Jurkat, Clone E6-1 (cell line): ENCODE measurements at regions not wholly inside any gene's neighbourhood (a gene's known extent, or its start where the extent isn't known, plus 50 kb on each side); places are given as distances from the start of the nearest gene placed in this dataset.

Source experiments
- DNase-seq: peaks from one replicate; pipeline ENCODE4 v3.0.0-alpha.2; 2011; ENCODE audit warnings: low read depth, low spot score
- H3K4me3 ChIP-seq: 2 replicates; pipeline ENCODE4 v1.5.1; 2011; ENCODE audit warnings: mild to moderate bottlenecking, low read length, control low read depth, moderate library complexity

DNA sequence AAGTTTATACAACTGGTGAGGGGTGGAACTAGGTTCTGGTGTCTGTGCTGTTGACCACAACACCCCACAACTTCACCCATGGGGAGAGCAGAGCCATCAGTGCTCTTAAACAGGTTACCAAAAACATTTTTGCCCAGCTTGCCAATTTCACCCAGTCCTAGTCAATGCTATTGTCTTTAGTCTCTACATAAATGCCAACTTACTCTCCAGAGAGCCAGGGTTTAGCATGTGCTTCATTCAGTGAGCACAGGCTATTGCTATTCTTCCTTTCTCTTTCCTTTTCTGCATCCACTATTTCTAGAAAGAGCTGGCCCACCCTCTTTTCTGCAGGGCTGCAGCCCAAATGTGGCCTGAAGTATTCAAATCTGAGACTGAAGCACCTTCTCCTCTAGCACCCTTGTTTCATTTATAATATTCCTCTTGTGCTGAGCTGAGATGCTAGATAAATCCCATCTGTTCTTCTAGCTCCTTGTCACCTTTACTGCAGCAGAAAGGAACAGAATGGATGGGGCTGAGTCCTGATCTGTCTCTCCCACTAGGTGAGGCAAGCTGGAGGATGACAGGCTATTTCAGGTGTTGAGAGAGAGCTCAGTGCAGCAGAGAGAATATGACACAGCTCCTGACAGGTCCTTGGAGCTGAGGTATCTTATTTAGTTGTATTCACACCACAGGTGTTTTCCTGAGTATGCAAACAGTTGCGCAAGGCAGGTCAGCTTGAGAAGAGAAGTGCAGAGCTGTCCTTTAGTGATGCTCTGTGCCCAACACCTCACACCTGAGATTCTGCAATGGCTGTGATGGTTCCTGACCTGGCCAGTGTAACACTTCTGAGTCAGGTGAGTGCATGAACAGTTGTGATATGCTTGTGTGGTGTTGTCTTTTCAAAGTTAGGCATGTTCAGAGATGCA is 819.2 kb downstream of the CCSER2 start:
- DNase-seq: no peak
- no peak overlapping the region for H3K4me3 ChIP-seq

DNA sequence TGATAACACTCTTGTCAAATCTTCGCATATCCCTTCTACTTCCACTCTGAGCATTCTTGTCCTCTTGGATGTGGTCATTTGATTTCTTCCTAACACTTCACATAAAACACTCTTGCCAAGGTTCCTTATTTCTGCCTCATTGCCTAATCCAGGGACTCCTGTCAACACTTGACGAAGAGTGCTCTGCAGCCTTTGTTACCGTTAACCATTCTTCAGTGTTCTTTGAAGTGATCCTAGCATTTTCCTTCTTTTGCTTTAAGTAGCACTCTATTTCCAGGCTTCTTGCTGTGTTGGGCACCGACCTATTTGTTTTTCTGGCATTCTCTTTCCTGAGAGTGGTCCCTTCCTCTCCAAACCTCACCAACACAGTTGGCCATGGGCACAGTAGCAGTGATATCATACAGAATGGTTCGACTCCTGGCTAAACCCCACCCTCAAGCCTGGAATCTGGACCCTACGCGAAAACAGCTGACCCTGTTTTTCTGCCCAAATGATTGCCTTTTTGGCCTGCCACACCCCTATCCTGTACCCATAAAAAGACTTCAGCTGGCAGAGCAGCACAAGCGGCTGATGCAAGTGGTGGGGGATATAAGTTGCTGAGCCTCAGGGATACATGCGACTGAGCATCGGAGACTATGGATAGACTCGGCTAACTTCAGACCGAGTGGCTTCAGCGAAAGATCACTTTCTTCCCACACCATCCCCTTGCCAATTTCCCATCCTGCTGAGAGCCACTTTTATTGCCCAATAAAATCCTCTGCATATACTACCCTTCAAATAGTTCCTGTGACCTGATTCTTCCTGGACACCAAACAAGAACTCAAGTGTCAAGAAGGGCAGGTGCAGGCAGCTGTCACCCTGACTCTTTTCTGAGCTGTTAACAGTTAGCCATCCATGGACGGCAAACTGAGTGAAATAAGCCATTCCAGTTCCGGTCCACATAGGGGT is 820.6 kb downstream of the CCSER2 start:
- DNase-seq: no peak
- H3K4me3 ChIP-seq: no peak overlapping the region

DNA sequence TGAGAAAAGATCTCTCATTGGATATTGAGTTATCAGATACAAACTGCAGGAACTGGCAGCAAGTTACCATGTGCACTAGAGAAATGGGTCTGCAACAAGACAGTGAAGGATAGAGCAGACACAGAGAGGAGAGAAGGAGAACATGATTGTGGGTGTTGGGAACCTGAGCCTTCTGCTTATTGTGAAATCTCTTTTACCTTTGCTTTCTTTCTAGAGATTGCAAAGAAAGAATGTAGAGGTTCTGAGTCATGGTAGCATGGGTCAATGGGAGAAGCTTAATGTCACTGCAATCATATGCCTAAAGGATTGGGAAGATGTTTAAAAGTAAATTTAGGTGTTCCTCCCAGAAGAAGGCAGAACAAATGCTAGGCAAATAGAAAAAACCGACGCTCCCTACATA is 821.4 kb downstream of the CCSER2 start:
- H3K4me3 ChIP-seq: no peak overlapping the region
- DNase-seq: no peak

DNA sequence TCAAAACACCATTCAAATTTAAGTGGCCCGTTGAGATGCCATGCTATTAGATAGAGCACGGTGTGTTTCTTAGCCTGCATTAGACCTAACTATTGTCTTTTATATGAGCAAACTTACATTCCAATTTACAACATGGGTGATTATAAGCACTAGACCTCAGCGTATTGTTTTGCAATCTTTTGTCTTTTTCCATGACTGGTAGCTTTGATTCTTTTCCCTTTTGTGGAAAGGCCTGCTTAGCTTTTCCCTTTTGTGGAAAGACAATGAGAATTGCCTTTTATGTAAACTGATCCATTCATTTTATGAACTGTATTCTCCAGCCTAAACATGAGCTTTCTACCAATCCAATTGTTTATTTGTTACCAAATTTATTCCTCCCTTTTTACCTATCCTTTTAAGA is 823.1 kb downstream of the CCSER2 start:
- no peak for DNase-seq
- H3K4me3 ChIP-seq: no peak overlapping the region

DNA sequence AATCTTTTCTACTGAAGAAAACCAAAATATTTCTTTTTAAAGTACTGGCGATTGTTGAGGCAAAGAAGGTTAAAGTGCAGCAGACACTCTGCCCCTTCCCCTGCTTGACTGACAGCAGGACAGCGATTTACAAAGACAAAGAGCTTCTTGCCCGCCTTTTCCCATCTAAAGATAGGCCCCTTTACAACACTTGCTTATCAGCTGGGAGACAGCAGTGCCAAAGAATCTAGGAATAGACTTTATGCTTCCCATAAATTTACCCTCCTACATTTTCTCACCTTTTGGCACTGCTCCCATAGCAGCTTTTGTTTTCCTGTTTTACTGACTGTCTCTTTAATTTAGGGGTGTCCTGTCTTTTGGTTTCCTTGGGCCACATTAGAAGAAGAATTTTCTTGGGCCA is 824.1 kb downstream of the CCSER2 start:
- DNase-seq: no peak
- no peak overlapping the region for H3K4me3 ChIP-seq

DNA sequence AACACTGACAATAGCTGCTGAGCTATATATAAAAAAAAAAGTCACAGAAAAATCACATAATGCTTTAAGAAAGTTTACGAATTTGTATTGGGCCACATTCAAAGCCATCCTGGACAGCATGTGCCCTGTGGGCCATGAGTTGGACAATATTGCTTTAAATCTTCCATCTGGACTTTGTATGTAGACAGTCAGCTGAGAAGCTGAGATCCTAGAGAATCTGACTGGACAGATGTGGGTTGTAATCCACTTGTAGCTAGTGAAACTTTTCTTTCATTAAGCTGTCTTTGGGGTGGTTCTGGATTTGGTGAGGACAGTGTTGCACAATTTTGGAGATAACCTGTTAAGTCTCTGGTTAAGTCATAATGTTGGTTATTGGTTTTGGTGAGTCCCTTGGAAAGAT is 824.5 kb downstream of the CCSER2 start:
- H3K4me3 ChIP-seq: no peak overlapping the region
- DNase-seq: no peak

DNA sequence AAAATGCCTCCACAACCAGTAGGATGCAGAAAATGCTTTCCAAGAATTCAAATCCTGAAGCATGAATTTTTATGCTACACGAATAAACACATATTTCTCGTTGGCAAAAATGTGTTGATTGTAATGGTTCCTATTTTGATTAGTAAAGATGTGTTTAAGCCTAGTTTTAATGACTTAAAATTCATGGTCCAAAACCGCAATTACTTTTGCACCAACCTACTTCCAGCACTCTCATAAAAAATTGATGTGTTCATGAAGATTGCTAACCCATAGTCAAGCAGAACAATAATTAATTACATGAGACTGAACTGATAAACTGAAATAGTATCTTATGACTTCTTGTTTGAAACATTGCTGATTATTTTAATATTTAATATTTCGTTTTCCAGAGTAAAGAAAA is 828.8 kb downstream of the CCSER2 start:
- H3K4me3 ChIP-seq: no peak overlapping the region
- no peak for DNase-seq

DNA sequence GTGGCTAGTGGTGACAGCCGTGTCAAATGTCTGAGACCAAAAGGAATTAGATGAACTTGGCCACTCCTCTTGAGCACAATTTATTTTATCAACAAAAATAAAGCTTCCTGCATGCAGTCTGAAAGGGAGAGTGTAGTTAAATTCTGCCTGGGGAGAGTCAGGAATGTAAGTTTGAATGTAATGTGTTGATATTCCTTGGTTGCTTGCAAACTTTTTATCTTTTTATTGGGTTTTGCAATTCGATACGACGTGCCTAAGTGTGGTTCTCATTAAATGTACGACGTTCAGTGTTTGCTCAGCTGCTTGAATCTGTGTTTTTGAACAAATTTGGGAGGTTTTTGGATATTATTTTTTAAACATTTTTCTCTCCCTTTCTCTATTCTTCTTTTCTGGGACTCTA is 839.9 kb downstream of the CCSER2 start:
- DNase-seq: no peak
- no peak overlapping the region for H3K4me3 ChIP-seq

DNA sequence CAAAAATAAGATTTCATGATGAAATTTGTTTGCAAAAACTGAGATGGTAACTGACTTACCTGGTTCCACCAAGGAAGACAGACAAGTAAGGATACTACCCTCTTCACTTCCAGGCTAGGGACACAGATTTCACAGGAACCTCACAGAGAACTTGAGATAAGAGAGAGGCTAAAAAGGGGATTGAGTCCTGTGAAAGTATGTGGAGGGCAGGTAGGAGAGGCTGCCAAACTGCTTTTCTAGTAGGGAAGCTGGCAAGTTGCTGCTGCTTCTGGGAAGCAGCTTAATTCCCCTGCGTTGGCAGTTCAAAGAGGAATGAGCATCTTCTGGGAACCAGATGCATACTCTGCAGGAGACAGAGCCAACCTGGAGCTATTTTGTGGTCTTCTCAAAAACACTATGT is 841.6 kb downstream of the CCSER2 start:
- no peak overlapping the region for H3K4me3 ChIP-seq
- DNase-seq: no peak

DNA sequence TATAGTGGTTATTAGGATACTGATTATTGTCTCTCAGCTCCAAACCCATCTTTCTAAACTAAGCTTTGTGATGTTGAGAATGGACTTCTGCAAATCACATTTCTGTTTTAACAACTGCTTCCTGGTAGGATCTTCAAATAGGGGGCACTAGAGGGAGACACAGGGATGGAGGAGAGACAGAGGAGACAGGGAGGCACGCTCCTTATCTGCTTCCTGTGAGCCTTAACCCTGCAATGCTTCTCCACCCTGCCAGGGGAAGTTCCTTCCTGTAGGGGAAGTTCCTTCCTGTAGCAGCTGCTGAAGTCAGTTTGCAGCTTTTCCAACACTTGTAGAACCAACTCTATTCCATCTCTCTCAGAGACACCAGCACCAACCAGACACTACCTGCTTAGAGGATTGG is 847.2 kb downstream of the CCSER2 start:
- H3K4me3 ChIP-seq: no peak overlapping the region
- DNase-seq: peak; percentile 3

DNA sequence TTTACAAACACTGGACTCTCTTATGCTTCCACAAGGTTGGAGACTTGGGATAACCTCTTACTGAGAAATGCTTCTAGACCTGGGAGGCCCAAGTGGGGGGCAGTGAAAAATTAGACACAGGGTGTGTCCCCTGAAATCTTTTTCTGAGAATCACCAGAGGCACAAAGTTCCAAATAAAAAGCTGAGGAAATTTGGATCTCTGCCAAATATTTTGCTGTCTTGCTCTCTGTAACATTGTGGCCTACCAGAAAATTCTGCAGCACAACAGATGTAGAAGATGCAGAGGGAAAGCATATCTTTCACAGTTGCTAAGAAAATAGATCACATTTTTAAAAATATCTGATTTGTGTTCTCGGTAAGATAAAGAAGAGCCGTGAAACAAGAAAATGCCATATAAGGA is 849.4 kb downstream of the CCSER2 start:
- DNase-seq: no peak
- no peak overlapping the region for H3K4me3 ChIP-seq

DNA sequence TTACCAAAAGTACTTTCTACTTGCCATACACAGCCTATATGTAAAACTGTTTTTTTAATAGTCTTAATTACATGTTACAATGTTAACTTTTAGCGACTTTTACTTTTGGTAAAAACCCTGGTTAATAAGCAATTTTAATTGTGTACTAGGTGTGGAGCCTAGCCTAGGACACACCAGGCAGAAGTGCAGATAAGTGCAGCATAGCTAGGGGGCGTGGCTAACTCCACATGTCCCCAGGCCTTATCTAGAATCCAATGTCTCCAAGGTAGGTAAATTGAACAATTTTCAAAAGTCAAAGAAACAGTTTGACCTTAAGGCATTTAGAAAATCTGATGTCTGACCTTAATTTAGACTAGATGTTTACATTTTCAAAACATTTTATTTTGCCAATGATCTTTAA is 858.7 kb downstream of the CCSER2 start:
- H3K4me3 ChIP-seq: no peak overlapping the region
- DNase-seq: peak; percentile 7

DNA sequence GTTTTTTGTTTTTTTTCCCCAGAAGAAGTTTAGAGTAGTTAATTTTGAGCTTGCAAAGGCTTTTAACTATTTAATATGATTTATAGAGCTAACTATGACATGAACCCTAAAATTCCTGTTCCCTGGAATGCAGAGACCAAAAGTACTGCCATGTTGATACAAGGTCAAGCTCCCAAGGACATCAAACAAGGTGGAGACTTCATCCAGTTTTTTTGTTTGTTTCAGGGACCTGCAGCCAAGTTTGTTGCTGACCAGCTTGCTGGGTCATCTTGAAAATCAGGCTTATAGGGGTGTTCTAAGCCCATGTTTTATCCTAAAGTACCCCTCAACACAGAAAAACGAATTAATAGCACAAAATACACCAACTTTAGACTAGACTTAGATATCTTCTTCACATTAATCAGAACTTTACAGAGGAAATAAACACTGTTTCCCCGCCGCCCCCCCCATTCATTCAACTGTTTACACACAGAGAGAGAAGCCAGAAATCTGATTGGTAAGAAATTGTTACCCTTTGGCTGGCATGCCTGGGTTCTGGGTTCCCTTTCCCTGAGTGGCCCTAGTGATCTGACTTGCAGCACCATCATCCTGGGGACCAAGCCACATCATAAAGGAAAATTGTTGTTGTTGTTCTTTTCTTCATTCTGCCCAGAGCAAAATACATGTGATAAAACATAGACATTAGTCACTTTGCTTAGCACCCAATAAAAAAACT is 860.5 kb downstream of the CCSER2 start:
- no peak overlapping the region for H3K4me3 ChIP-seq
- no peak for DNase-seq

DNA sequence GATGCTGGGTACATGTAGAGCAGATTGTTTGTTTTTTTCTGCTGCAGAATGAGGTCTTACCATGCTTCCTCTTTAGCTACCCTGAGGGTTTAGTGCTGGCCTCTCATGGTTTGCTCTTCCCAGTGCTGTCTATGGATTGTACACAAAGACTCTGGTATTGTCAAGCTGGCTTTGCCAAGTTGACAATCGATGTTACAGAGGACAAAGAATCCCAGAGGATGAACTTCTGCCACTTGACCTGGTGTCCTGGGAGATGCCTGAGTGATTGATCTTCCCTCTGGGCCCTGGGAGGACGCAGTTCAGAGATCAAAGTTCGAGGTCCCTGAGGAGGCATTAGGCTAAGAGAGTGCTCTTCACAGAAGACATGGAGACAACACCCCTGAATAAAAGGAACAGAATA is 865.4 kb downstream of the CCSER2 start:
- no peak overlapping the region for H3K4me3 ChIP-seq
- no peak for DNase-seq

DNA sequence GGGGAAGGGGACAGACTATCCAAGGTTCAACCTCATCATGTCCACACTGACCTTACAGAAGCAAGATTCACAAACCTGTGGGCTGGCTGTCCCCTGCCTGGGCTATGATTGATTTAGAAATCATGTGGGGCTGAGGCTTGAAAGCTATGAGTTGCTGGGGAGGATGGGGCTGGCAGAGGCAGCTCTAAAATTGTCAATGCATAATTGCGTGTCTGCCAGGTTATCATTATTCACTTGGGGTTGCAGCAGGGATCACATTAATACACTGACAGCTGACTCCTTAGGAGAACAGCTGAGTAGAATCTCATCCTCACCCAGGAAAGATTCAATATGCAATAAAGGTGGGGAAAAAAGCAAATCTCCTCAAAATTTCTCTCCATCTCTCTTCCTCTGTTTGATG is 866.3 kb downstream of the CCSER2 start:
- no peak overlapping the region for H3K4me3 ChIP-seq
- no peak for DNase-seq

DNA sequence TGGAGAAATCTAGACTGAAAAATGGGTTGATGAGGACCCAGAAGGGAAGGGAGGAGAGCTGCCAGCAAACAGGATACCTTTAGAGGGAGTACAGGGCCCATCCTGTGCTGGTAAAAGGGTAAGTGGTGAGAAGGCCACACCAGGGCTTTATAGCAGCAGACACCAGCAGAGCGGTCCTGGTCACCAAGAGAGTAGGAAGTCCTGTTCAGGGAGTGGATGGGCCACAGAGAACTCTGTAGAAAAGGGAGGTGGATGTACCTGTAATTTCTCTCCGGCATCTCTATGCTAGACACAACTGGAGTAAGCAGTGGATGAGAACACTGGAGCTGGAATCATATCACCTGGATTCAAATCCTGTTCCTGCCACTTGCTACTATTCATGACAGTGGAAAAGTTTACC is 867.2 kb downstream of the CCSER2 start:
- H3K4me3 ChIP-seq: no peak overlapping the region
- no peak for DNase-seq

DNA sequence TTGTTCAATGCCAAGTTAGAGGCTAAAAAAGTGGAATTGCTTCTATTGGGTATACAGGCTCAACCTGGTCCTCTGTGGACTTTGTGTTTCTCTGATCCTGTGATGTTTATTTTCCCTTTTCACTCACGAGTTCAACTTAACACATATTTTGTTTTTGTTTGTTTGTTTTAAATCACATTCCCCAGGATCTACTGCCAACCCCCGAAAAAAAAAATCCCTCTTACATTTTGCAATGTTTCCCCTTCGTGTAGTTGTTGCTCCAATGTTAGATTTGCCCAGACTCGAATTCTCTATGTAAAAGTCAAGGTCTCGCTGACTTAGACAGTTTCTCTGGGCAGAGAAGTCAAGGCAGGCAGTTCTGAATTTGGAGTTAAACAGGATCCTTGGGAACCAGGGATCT is 876.4 kb downstream of the CCSER2 start:
- no peak for DNase-seq
- no peak overlapping the region for H3K4me3 ChIP-seq

DNA sequence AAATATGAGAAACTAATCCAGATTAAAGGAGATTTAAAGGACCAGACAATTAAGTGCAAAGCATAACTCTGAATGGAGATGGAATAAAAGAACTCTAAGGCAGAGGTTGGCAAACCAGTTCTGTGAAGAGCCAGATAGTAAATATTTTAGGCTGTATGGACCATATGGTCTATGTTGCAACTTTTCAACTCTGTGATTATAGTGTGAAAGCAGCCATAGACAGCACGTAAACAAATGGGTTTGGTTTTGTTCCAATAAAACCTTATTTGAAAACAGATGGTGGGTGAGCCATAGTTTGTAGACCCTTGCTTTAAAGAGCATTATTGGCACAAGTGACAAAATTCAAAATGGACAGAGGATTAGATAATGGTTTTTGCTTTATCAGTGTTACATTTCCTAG is 884.1 kb downstream of the CCSER2 start:
- no peak for DNase-seq
- no peak overlapping the region for H3K4me3 ChIP-seq

DNA sequence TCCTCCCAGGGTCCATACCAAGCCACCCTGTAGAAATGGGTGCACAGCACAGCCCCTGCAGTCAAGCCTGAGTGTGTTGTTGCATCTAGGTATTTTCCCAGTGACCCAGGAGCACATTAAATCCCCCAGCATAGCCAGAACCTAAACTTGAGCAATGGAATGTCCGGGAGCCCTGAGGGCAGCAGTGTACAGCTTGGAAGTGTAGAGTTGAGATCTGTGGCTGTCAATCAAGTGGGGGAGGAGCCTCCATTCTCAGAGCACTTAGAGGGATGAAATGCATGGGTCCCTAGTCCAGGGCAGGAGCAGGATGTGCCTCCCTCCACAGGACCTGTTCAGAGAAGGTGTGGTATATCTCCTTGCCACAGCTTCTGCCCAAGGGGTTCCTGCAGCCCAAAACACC is 885.1 kb downstream of the CCSER2 start:
- no peak overlapping the region for H3K4me3 ChIP-seq
- no peak for DNase-seq

DNA sequence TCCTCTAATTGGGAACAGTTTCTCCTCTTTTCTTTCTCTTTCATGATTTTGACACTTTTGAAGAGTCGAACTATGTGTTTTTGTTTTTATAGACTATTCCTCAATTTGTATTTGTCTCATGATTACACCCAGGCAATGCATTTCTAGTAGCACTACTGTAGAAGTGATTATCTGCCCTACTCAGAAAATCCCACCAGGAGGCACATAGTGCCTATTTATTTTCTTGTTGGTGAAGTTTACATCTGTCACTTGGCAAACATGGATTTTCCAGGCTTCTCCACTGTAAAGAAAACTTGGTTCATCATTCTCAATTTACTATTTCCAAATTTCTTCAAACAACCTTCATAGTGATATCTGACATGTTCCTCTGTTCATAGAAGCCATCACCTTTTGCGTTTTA is 893.9 kb downstream of the CCSER2 start:
- H3K4me3 ChIP-seq: no peak overlapping the region
- no peak for DNase-seq
